GM20431 (cell line): ENCODE measurements at regions not wholly inside any gene's neighbourhood (a gene's known extent, or its start where the extent isn't known, plus 50 kb on each side); places are given as distances from the start of the nearest gene placed in this dataset.

Experiments used
- in situ Hi-C: fragments of 300-500 bp; cut with MseI, MboI; formaldehyde crosslinking; loops from one replicate; pipeline ENCODE4 v1.15.0; 2020; ENCODE audit warnings: low sequenced_read_pairs; ENCODE audit not compliant: unreplicated experiment

- in situ Hi-C loops = no loop called here
Measured at GRCh38 chr2:63769915-63770314, 71.8 kb upstream of the UGP2 start.

GRCh38 chr2:63772061-63772460, 69.6 kb upstream of the UGP2 start:
- in situ Hi-C loops = no loop called here

- in situ Hi-C loops = no loop called here
Measured at GRCh38 chr2:63775191-63775590, 66.5 kb upstream of the UGP2 start.

GRCh38 chr2:63776382-63776781, 65.3 kb upstream of the UGP2 start:
- in situ Hi-C loops = no loop called here

GRCh38 chr2:63777816-63778215, 63.9 kb upstream of the UGP2 start:
- in situ Hi-C loops = no loop called here

- in situ Hi-C loops = no loop called here
Measured at GRCh38 chr2:63778391-63778790, 63.3 kb upstream of the UGP2 start.

GRCh38 chr2:63780518-63781155, 61.1 kb upstream of the UGP2 start:
- in situ Hi-C loops = no loop called here

GRCh38 chr2:63784461-63784860, 57.2 kb upstream of the UGP2 start:
- in situ Hi-C loops = no loop called here

GRCh38 chr2:63785096-63785495, 56.6 kb upstream of the UGP2 start:
- in situ Hi-C loops = no loop called here

- in situ Hi-C loops = no loop called here
Measured at GRCh38 chr2:63786471-63786870, 55.2 kb upstream of the UGP2 start.

- in situ Hi-C loops = no loop called here
Measured at GRCh38 chr2:63788071-63788470, 53.6 kb upstream of the UGP2 start.

- in situ Hi-C loops = no loop called here
Measured at GRCh38 chr2:63789338-63790020, 52.2 kb upstream of the UGP2 start.

GRCh38 chr2:63790491-63790890, 51.2 kb upstream of the UGP2 start:
- in situ Hi-C loops = no loop called here

GRCh38 chr2:63790906-63791305, 50.8 kb upstream of the UGP2 start:
- in situ Hi-C loops = no loop called here

GRCh38 chr2:63791387-63791786, 50.3 kb upstream of the UGP2 start:
- in situ Hi-C loops = no loop called here
